Suprapubic skin (tissue), 4 donors: ENCODE measurements at regions not wholly inside any gene's neighbourhood (a gene's known extent, or its start where the extent isn't known, plus 50 kb on each side); places are given as distances from the start of the nearest gene placed in this dataset.

ENCODE experiments used
- DNase-seq, 2 donors: peaks; one replicate each; pipeline ENCODE4 v3.0.0-alpha.2; 2019; ENCODE audit warnings: low spot score in 2 of 2
- H3K27ac ChIP-seq: fragments of 200-600 bp; sonication (generic); one replicate; pipeline ENCODE4 v1.5.1; 2019
- H3K27me3 ChIP-seq: fragments of 200-600 bp; sonication (generic); one replicate; pipeline ENCODE4 v1.5.1; 2019
- H3K36me3 ChIP-seq: fragments of 200-600 bp; sonication (generic); one replicate; pipeline ENCODE4 v1.5.1; 2019
- H3K4me1 ChIP-seq: fragments of 200-600 bp; sonication (generic); one replicate; pipeline ENCODE4 v1.5.1; 2019
- H3K4me3 ChIP-seq: fragments of 200-600 bp; sonication (generic); one replicate; pipeline ENCODE4 v1.5.1; 2019; ENCODE audit warnings: mild to moderate bottlenecking
- H3K9me3 ChIP-seq: fragments of 200-600 bp; sonication (generic); one replicate; pipeline ENCODE4 v1.5.1; 2019
- CTCF ChIP-seq, 2 donors: fragments of 200-600 bp in 1 of 2; fragments of 450-650 bp in 1 of 2; sonication (generic) in 1 of 2; IDR thresholded peaks; one replicate each; pipeline ENCODE4 v1.5.1; 2016 to 2019; ENCODE audit warnings: antibody characterized with exemption in 2 of 2, mild to moderate bottlenecking in 1 of 2, moderate library complexity in 1 of 2
- EP300 ChIP-seq: sonication (generic); formaldehyde crosslinking; IDR thresholded peaks from one replicate; pipeline ENCODE4 v1.6.1; 2017; ENCODE audit warnings: antibody characterized with exemption
- POLR2A ChIP-seq, 2 donors: fragments of 450-650 bp; IDR thresholded peaks; one replicate each; pipeline ENCODE4 v1.6.1; 2017; ENCODE audit warnings: antibody characterized with exemption in 2 of 2, mild to moderate bottlenecking in 2 of 2, moderate library complexity in 2 of 2
- POLR2AphosphoS5 ChIP-seq, 3 donors: sonication (generic); formaldehyde crosslinking; IDR thresholded peaks; one replicate each; pipeline ENCODE4 v1.6.1; 2017; ENCODE audit warnings: antibody characterized with exemption in 3 of 3
- WGBS: methylation state at CpG from one replicate; pipeline ENCODE4 v1.1.5; 2018; 5-methylcytosine and 5-hydroxymethylcytosine counted together

- H3K27me3 ChIP-seq: no peaks in the 10 kb centered on the region
- no peak overlapping the region for H3K4me3 ChIP-seq
- H3K36me3 ChIP-seq: no peaks in the 10 kb centered on the region
- no peaks in the 10 kb centered on the region for H3K4me1 ChIP-seq
- no peak for DNase-seq
- WGBS: 81% methylated on average over 3 of the region's 3 CpGs
- H3K9me3 ChIP-seq: no peaks in the 10 kb centered on the region
- no peak for TF ChIP-seq EP300
- TF ChIP-seq POLR2A (IDR thresholded peaks at IDR 0.05): no peak
- no peak overlapping the region for H3K27ac ChIP-seq
Measured at GRCh38 chr4:129193357-129194100, 97.6 kb downstream of the C4orf33 start.

- Histone ChIP-seq H3K9me3 (no peaks in the 10 kb centered on the region), H3K36me3 (no peaks in the 10 kb centered on the region), H3K4me3 (no peak overlapping the region), H3K4me1 (no peaks in the 10 kb centered on the region), H3K27ac (no peak overlapping the region), H3K27me3 (no peaks in the 10 kb centered on the region)
- DNase-seq: no peak
- no peak for TF ChIP-seq POLR2AphosphoS5 (IDR thresholded peaks at IDR 0.05)
- TF ChIP-seq EP300: no peak
- TF ChIP-seq POLR2A (IDR thresholded peaks at IDR 0.05): no peak
- TF ChIP-seq CTCF (IDR thresholded peaks at IDR 0.05): no peak
- 76% methylated on average over 3 of the region's 3 CpGs for whole genome bisulfite sequencing
Measured at GRCh38 chr4:129208481-129208880, 112.5 kb downstream of the C4orf33 start.

- DNase-seq: no peak
- H3K27ac ChIP-seq: no peak overlapping the region
- H3K36me3 ChIP-seq: no peaks in the 10 kb centered on the region
- 75% methylated on average over 1 of the region's 1 CpG for WGBS
- H3K4me3 ChIP-seq: no peak overlapping the region
- H3K9me3 ChIP-seq: no peaks in the 10 kb centered on the region
- H3K27me3 ChIP-seq: no peaks in the 10 kb centered on the region
- TF ChIP-seq POLR2A (IDR thresholded peaks at IDR 0.05) (no peak), EP300 (no peak), POLR2AphosphoS5 (IDR thresholded peaks at IDR 0.05) (no peak), CTCF (IDR thresholded peaks at IDR 0.05) (no peak)
- no peaks in the 10 kb centered on the region for H3K4me1 ChIP-seq
Measured at GRCh38 chr4:129213692-129214091, 117.7 kb downstream of the C4orf33 start.

GRCh38 chr4:129218360-129218759, 122.4 kb downstream of the C4orf33 start:
- no peaks in the 10 kb centered on the region for H3K9me3 ChIP-seq

GRCh38 chr4:129218897-129219296, 122.9 kb downstream of the C4orf33 start:
- Histone ChIP-seq H3K4me1 (no peaks in the 10 kb centered on the region), H3K27me3 (no peaks in the 10 kb centered on the region), H3K36me3 (no peaks in the 10 kb centered on the region), H3K27ac (no peak overlapping the region), H3K4me3 (no peak overlapping the region), H3K9me3 (no peaks in the 10 kb centered on the region)
- no peak for TF ChIP-seq CTCF (IDR thresholded peaks at IDR 0.05)
- no peak for TF ChIP-seq POLR2AphosphoS5 (IDR thresholded peaks at IDR 0.05)
- TF ChIP-seq POLR2A (IDR thresholded peaks at IDR 0.05): no peak
- TF ChIP-seq EP300: no peak
- 55% methylated on average over 1 of the region's 1 CpG for WGBS
- DNase-seq: no peak

More at GRCh38 chr4:129218360-129218759, 122.4 kb downstream of the C4orf33 start:
- H3K27me3 ChIP-seq: no peaks in the 10 kb centered on the region
- no peak overlapping the region for H3K27ac ChIP-seq
- no peak overlapping the region for H3K4me3 ChIP-seq
- no peaks in the 10 kb centered on the region for H3K36me3 ChIP-seq
- no peaks in the 10 kb centered on the region for H3K4me1 ChIP-seq
- TF ChIP-seq EP300 (no peak), POLR2A (IDR thresholded peaks at IDR 0.05) (no peak), CTCF (IDR thresholded peaks at IDR 0.05) (no peak), POLR2AphosphoS5 (IDR thresholded peaks at IDR 0.05) (no peak)
- WGBS: 51% methylated on average over 4 of the region's 4 CpGs
- no peak for DNase-seq
